Upper lobe of left lung (tissue), 6 donors: ENCODE measurements at regions not wholly inside any gene's neighbourhood (a gene's known extent, or its start where the extent isn't known, plus 50 kb on each side); places are given as distances from the start of the nearest gene placed in this dataset.
A peak's percentile ranks its signal among the peaks of the same experiment; 100 is the strongest.
"Not testable (repeated sequence)": the region's sequence is repeated elsewhere in the genome, so short reads cannot be mapped to it uniquely, and the experiment has no call there.

Source experiments
- ATAC-seq, 2 donors: fragments of 200-7000 bp; cut with Tn5 transposase; one replicate each; pipeline ENCODE4 v1.9.1; 2022; ENCODE audit warnings: mild to moderate bottlenecking in 2 of 2, moderate library complexity in 2 of 2; ENCODE audit not compliant: low FRiP score in 2 of 2
- DNase-seq, 2 donors: peaks; one replicate each; pipeline ENCODE4 v3.0.0-alpha.2; 2019 to 2020
- H3K27ac ChIP-seq, 4 donors: fragments of 200-600 bp; sonication (generic); one replicate each; pipeline ENCODE4 v1.5.1; 2016 to 2019
- H3K27me3 ChIP-seq, 4 donors: fragments of 200-600 bp; sonication (generic); one replicate each; pipeline ENCODE4 v1.5.1; 2017 to 2019
- H3K36me3 ChIP-seq, 4 donors: fragments of 200-600 bp; sonication (generic); one replicate each; pipeline ENCODE4 v1.5.1; 2016 to 2019
- H3K4me1 ChIP-seq, 4 donors: fragments of 200-600 bp; sonication (generic); one replicate each; pipeline ENCODE4 v1.5.1; 2018 to 2019
- H3K4me3 ChIP-seq, 4 donors: fragments of 200-600 bp; sonication (generic); one replicate each; pipeline ENCODE4 v1.5.1; 2017 to 2019; ENCODE audit warnings: mild to moderate bottlenecking in 2 of 4, moderate library complexity in 1 of 4
- H3K9me3 ChIP-seq, 4 donors: fragments of 200-600 bp; sonication (generic); one replicate each; pipeline ENCODE4 v1.5.1; 2018 to 2019
- EP300 ChIP-seq, 4 donors: sonication (generic); formaldehyde crosslinking; IDR thresholded peaks; one replicate each; pipeline ENCODE4 v1.5.1; 2017; ENCODE audit warnings: antibody characterized with exemption in 4 of 4, control low read depth in 2 of 4
- POLR2A ChIP-seq, 4 donors: fragments of 450-650 bp; IDR thresholded peaks; one replicate each; pipeline ENCODE4 v1.5.1; 2016 to 2017; ENCODE audit warnings: antibody characterized with exemption in 4 of 4, mild to moderate bottlenecking in 2 of 4
- POLR2AphosphoS5 ChIP-seq, 2 donors: sonication (generic); formaldehyde crosslinking; IDR thresholded peaks; one replicate each; pipeline ENCODE4 v1.5.1; 2017; ENCODE audit warnings: antibody characterized with exemption in 2 of 2
- WGBS, 2 donors: methylation state at CpG; one replicate each; pipeline ENCODE4 v1.1.5; 2017 to 2018; 5-methylcytosine and 5-hydroxymethylcytosine counted together
- TF ChIP-seq, protein P1 (sequence below), 6 experiments: fragments of 450-650 bp in 4 of 6; fragments of 200-600 bp in 2 of 6; sonication (generic) in 2 of 6; IDR thresholded peaks; one replicate each; pipeline ENCODE4 v1.5.1; 2016 to 2019; ENCODE audit warnings: antibody characterized with exemption in 6 of 6
- donor health status: DM: no; HTN: no; CAD: no; lungs with moderate emphysema.
- donor health status: DM: no; HTN: yes; CAD: no; lungs with severe emphysema.

DNA sequence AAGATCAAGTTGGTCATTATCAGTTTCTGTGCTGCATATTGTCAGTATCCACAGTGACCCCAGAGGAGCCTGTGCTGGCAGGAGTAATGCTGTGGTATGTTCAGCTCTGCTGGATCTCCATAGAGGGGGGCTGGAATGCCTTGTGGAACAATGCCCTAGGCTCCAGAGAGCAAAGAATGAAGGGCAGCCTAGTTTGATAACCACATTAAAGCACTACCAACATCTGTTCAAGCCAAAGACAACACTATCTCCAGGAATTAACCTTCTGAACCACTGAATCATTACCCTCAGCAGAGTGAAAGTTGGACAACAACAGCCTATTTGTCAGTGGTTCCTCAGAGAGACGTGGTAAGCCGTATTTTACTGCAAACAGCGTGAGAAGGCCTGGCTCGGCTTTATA is 192.3 kb upstream of the CXorf66 start:
- H3K9me3 ChIP-seq = peaks cover 0 to 4% (median 0%) of the 10 kb centered on the region in 4 donors
- no peaks in the 10 kb centered on the region for H3K36me3 ChIP-seq
- DNase-seq (no peak), ATAC-seq (no peak)
- H3K27me3 ChIP-seq = no peaks in the 10 kb centered on the region
- no peak overlapping the region for H3K27ac ChIP-seq
- 65% methylated on average over 4 of the region's 4 CpGs; no CpG with 5 or more reads in 1 of the 2 donors for WGBS, 2 donors
- H3K4me1 ChIP-seq = no peaks in the 10 kb centered on the region
- H3K4me3 ChIP-seq = no peak overlapping the region
- TF ChIP-seq POLR2A (IDR thresholded peaks at IDR 0.05) (no peak), EP300 (IDR thresholded peaks at IDR 0.05) (no peak), POLR2AphosphoS5 (IDR thresholded peaks at IDR 0.05) (no peak)
- TF ChIP-seq, protein P1, sequence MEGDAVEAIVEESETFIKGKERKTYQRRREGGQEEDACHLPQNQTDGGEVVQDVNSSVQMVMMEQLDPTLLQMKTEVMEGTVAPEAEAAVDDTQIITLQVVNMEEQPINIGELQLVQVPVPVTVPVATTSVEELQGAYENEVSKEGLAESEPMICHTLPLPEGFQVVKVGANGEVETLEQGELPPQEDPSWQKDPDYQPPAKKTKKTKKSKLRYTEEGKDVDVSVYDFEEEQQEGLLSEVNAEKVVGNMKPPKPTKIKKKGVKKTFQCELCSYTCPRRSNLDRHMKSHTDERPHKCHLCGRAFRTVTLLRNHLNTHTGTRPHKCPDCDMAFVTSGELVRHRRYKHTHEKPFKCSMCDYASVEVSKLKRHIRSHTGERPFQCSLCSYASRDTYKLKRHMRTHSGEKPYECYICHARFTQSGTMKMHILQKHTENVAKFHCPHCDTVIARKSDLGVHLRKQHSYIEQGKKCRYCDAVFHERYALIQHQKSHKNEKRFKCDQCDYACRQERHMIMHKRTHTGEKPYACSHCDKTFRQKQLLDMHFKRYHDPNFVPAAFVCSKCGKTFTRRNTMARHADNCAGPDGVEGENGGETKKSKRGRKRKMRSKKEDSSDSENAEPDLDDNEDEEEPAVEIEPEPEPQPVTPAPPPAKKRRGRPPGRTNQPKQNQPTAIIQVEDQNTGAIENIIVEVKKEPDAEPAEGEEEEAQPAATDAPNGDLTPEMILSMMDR (IDR thresholded peaks at IDR 0.05) = no peak

DNA sequence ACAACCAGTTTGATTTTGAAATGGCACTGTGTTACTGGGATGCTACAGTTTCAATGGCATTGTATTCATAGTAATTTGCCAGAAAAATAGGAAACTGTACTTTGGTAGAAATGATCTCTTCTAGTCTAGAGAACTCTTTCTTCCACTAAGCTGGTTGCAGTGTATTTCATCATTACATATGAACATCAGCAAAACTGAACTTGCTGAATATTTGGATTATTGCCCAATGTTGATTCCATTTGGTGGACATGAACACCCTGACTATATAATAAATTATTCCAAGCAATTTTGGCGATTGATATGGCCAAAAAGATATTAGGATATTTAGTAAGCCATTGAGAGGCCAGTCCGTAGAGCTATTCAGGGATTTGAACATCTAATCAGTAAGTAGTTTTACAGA is 191.8 kb upstream of the CXorf66 start:
- TF ChIP-seq, protein P1 (IDR thresholded peaks at IDR 0.05) = no peak
- TF ChIP-seq POLR2A (IDR thresholded peaks at IDR 0.05) (no peak), POLR2AphosphoS5 (IDR thresholded peaks at IDR 0.05) (no peak), EP300 (IDR thresholded peaks at IDR 0.05) (no peak)
- peaks cover 0 to 4% (median 0%) of the 10 kb centered on the region in 4 donors for H3K9me3 ChIP-seq
- no peaks in the 10 kb centered on the region for H3K36me3 ChIP-seq
- WGBS, 2 donors = 51 to 73% methylated on average over 2 of the region's 2 CpGs
- no peak overlapping the region for H3K27ac ChIP-seq
- H3K4me1 ChIP-seq = no peaks in the 10 kb centered on the region
- H3K27me3 ChIP-seq = no peaks in the 10 kb centered on the region
- ATAC-seq (no peak), DNase-seq (no peak)
- no peak overlapping the region for H3K4me3 ChIP-seq

DNA sequence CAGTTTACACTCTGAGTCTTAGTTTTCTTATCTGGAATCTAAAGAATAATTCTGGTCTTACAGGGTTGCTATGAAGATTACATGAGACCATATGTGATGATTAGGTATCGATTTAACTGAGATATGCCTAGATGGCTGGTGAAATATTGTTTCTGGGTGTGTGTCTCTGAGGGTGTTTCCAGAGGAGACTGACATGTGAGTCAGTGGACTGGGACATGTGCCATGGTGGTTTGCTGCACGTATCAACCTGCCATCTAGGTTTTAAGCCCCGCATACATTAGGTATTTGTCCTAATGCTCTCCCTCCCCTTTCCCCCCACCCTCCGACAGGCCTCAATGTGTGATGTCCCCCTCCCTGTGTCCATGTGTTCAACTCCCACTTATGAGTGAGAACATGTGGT is 186.0 kb upstream of the CXorf66 start:
- ATAC-seq (no peak), DNase-seq (no peak)
- peaks cover 0 to 4% (median 0%) of the 10 kb centered on the region in 4 donors for H3K9me3 ChIP-seq
- H3K36me3 ChIP-seq = no peaks in the 10 kb centered on the region
- no peaks in the 10 kb centered on the region for H3K27me3 ChIP-seq
- no peak overlapping the region for H3K4me3 ChIP-seq
- H3K27ac ChIP-seq = no peak overlapping the region
- WGBS, 2 donors = 83 to 91% methylated on average over 1 to 4 of the region's 4 CpGs
- TF ChIP-seq POLR2AphosphoS5 (IDR thresholded peaks at IDR 0.05) = no peak
- no peak for TF ChIP-seq EP300 (IDR thresholded peaks at IDR 0.05)
- TF ChIP-seq, protein P1 (IDR thresholded peaks at IDR 0.05) = no peak
- no peak for TF ChIP-seq POLR2A (IDR thresholded peaks at IDR 0.05)
- H3K4me1 ChIP-seq = no peaks in the 10 kb centered on the region

DNA sequence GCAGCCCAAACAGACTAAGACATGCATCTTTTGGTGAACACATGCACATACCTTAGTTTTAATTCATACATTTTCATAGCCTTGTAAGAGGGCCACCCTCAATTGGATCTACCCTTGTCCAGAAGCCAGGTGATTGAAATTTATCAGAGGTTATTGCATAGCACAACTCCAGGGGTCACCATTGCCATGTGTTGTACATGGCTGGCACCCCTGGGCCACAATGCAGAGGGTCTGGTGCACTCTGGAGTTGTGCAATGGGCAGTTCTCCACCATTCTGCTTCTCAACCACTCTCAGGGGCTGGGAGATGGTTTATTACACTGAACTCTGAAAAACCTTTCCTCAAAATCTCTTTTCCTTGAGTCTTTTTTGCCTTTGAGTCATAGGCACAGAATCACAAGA is 184.4 kb upstream of the CXorf66 start:
- no peak for TF ChIP-seq POLR2AphosphoS5 (IDR thresholded peaks at IDR 0.05)
- Histone ChIP-seq H3K27me3 (no peaks in the 10 kb centered on the region), H3K36me3 (no peaks in the 10 kb centered on the region), H3K4me3 (no peak overlapping the region), H3K9me3 (no peaks in the 10 kb centered on the region), H3K27ac (no peak overlapping the region), H3K4me1 (no peaks in the 10 kb centered on the region)
- ATAC-seq (no peak), DNase-seq (no peak)

DNA sequence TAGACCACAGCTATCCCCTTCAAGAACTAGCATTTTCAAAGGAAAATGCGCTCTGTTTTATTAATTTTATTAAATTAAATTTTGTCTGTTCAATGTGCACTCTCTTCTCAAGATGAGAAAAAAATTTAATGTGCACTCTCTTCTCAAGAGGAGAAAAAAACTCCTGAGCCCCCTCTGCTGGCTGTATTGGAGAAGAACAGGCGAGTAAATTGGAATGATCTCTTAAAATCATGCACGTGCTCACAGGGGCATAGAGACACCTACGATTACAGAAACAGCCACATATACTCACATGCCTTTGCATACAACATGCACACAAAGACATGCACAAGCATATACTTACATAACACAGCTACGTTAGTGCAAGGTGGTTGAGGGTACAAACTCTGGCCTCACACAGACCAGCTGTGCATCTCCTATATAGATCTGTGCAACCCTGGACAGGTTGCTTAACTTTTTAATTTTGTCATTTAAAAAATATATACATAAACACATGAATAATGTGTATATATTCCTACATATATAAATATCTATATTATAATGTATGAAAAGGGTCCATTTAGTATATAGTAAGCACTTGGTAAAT is 176.2 kb upstream of the CXorf66 start:
- TF ChIP-seq, protein P1 (IDR thresholded peaks at IDR 0.05) = peak; percentile 22 to 60 (median 46)
- no peak for TF ChIP-seq EP300 (IDR thresholded peaks at IDR 0.05)
- Histone ChIP-seq H3K4me1 (no peaks in the 10 kb centered on the region), H3K27ac (no peak overlapping the region), H3K4me3 (no peak overlapping the region), H3K27me3 (no peaks in the 10 kb centered on the region), H3K9me3 (no peaks in the 10 kb centered on the region), H3K36me3 (no peaks in the 10 kb centered on the region)
- ATAC-seq (peak in 1 of 2 donors; percentile 54), DNase-seq (no peak)
- 3 to 5% methylated on average over 5 of the region's 5 CpGs for WGBS, 2 donors

DNA sequence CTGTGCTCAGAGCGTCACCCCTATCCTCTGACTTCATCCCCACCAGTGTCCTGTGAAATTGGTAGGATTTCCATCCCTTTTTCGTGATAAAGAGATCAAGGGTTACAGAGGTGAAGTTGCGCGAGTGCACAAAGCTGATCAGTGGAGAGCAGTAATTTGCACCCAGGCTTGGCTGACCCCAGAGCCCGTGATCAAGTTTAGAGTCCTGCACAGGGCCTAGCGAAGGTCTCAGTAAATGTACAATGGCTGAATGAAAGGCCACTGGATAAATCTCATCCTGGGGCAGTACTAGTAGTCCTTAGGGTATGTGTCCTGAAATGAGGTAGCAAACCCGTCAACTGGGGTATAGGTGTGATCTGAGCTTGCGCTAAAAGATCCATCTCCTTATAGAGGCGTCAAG is 173.2 kb upstream of the CXorf66 start:
- H3K36me3 ChIP-seq, H3K9me3 ChIP-seq, H3K4me1 ChIP-seq, DNase-seq, H3K4me3 ChIP-seq, H3K27ac ChIP-seq, H3K27me3 ChIP-seq: not testable (repeated sequence)
- 91 to 93% methylated on average over 9 of the region's 9 CpGs for WGBS, 2 donors
- peak in 1 of 2 donors; percentile 61 for ATAC-seq

DNA sequence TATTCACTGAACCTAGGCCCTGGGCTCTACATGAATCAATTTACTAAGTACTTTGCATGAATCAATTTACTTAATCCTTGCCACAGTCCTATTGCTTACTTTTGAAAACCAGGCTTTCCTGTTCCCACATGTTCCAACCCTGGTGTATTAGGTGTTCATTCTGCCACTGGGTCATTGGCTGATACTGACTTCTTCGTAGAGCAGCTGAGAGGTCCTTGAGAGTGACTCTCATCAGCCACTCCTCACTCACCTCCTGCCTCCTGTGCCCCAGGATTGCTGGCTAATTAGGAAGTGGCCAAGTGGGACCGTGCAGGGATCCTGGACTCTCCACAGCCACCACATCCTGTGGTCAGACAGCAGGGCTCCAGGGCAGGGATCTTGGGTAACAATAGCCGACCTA is 172.7 kb upstream of the CXorf66 start:
- DNase-seq, H3K36me3 ChIP-seq, H3K27ac ChIP-seq, H3K9me3 ChIP-seq, H3K4me1 ChIP-seq, H3K27me3 ChIP-seq, H3K4me3 ChIP-seq: not testable (repeated sequence)
- 83% methylated on average over 1 of the region's 3 CpGs; no CpG with 5 or more reads in 1 of the 2 donors for WGBS, 2 donors
- ATAC-seq = peak in 1 of 2 donors; percentile 69
